Keratinocyte (primary cell): ENCODE measurements at regions not wholly inside any gene's neighbourhood (a gene's known extent, or its start where the extent isn't known, plus 50 kb on each side); places are given as distances from the start of the nearest gene placed in this dataset.

Source experiments
- DNase-seq: peaks from one replicate; pipeline ENCODE4 v3.0.0-alpha.2; 2011; ENCODE audit warnings: low read depth, missing footprints, low spot score
- FAIRE-seq: peaks from 2 replicates; lab custom pipeline; 2011; peaks lifted over from hg19 to GRCh38; lab: Jason Lieb, UNC
- H2AFZ ChIP-seq: 2 replicates; pipeline ENCODE4 v1.6.0; 2012; ENCODE audit warnings: low read length, control low read depth, inconsistent platforms; ENCODE audit not compliant: control insufficient read depth
- H3K27ac ChIP-seq: 2 replicates; pipeline ENCODE4 v1.5.1; 2011; ENCODE audit warnings: low read length; ENCODE audit not compliant: control insufficient read depth, insufficient read depth
- H3K27me3 ChIP-seq: 3 replicates; pipeline ENCODE4 v1.6.0; 2011; ENCODE audit warnings: low read length; ENCODE audit not compliant: control insufficient read depth, insufficient read depth; ENCODE audit errors: extremely low read depth
- H3K36me3 ChIP-seq, 2 experiments: 2 replicates in 1 of 2; 3 replicates in 1 of 2; pipeline ENCODE4 v1.5.1; 2011; ENCODE audit warnings: low read length in 2 of 2, mild to moderate bottlenecking in 1 of 2; ENCODE audit not compliant: control insufficient read depth in 2 of 2, insufficient read depth in 2 of 2; ENCODE audit errors: extremely low read depth in 1 of 2
- H3K4me1 ChIP-seq: 3 replicates; pipeline ENCODE4 v1.5.1; 2011; ENCODE audit warnings: low read length; ENCODE audit not compliant: control insufficient read depth, insufficient read depth; ENCODE audit errors: extremely low read depth
- H3K4me2 ChIP-seq: 3 replicates; pipeline ENCODE4 v1.6.0; 2011; ENCODE audit warnings: low read depth, low read length; ENCODE audit not compliant: control insufficient read depth, insufficient read depth; ENCODE audit errors: extremely low read depth
- H3K4me3 ChIP-seq, 3 experiments: fragments of 200-600 bp in 1 of 3; sonication (generic) in 1 of 3; 2 replicates in 2 of 3; 3 replicates in 1 of 3; pipeline ENCODE4 v1.5.1; 2011 to 2016; ENCODE audit warnings: low read length in 3 of 3, mild to moderate bottlenecking in 3 of 3, control low read depth in 2 of 3, inconsistent platforms in 1 of 3, low read depth in 1 of 3, mixed read lengths in 1 of 3, mixed run types in 1 of 3, moderate library complexity in 1 of 3; ENCODE audit not compliant: control insufficient read depth in 2 of 3, insufficient read depth in 2 of 3; ENCODE audit errors: extremely low read depth in 1 of 3
- H3K79me2 ChIP-seq: 2 replicates; pipeline ENCODE4 v1.6.0; 2012; ENCODE audit warnings: low read length; ENCODE audit not compliant: control insufficient read depth, insufficient read depth
- H3K9ac ChIP-seq: 3 replicates; pipeline ENCODE4 v1.6.0; 2011; ENCODE audit warnings: low read length; ENCODE audit not compliant: control insufficient read depth, insufficient read depth; ENCODE audit errors: extremely low read depth
- H3K9me1 ChIP-seq: 3 replicates; pipeline ENCODE4 v1.6.0; 2011; ENCODE audit warnings: low read length; ENCODE audit not compliant: control insufficient read depth, insufficient read depth; ENCODE audit errors: extremely low read depth
- H3K9me3 ChIP-seq: 2 replicates; pipeline ENCODE4 v1.5.1; 2012; ENCODE audit warnings: low read depth, low read length; ENCODE audit not compliant: control insufficient read depth
- H4K20me1 ChIP-seq: 3 replicates; pipeline ENCODE4 v1.6.0; 2011; ENCODE audit warnings: low read length; ENCODE audit not compliant: control insufficient read depth, insufficient read depth; ENCODE audit errors: extremely low read depth
- EZH2 ChIP-seq: IDR thresholded peaks from one replicate; pipeline ENCODE4 v1.6.1; 2012; ENCODE audit warnings: inconsistent platforms, mild to moderate bottlenecking, low read length, moderate library complexity
- dilution Hi-C: fragments of 300-500 bp; cut with MboI; formaldehyde crosslinking; loops from one replicate; pipeline ENCODE4 v1.7.0; 2020; ENCODE audit warnings: low sequenced_read_pairs; ENCODE audit not compliant: extremely low pct_ligation_motif_present
- TF ChIP-seq, protein P1 (sequence below), 3 experiments: IDR thresholded peaks in 1 of 3; conservative IDR thresholded peaks in 1 of 3; optimal IDR thresholded peaks in 1 of 3; 2 replicates in 2 of 3; 3 replicates in 1 of 3; pipeline versions ENCODE3 to v1.5.1; 2011; ENCODE audit warnings: low read length in 3 of 3, mild to moderate bottlenecking in 3 of 3, moderate library complexity in 2 of 3, control low read depth in 1 of 3, inconsistent platforms in 1 of 3; ENCODE audit not compliant: insufficient read depth in 2 of 3; ENCODE audit errors: extremely low read depth in 1 of 3

DNA sequence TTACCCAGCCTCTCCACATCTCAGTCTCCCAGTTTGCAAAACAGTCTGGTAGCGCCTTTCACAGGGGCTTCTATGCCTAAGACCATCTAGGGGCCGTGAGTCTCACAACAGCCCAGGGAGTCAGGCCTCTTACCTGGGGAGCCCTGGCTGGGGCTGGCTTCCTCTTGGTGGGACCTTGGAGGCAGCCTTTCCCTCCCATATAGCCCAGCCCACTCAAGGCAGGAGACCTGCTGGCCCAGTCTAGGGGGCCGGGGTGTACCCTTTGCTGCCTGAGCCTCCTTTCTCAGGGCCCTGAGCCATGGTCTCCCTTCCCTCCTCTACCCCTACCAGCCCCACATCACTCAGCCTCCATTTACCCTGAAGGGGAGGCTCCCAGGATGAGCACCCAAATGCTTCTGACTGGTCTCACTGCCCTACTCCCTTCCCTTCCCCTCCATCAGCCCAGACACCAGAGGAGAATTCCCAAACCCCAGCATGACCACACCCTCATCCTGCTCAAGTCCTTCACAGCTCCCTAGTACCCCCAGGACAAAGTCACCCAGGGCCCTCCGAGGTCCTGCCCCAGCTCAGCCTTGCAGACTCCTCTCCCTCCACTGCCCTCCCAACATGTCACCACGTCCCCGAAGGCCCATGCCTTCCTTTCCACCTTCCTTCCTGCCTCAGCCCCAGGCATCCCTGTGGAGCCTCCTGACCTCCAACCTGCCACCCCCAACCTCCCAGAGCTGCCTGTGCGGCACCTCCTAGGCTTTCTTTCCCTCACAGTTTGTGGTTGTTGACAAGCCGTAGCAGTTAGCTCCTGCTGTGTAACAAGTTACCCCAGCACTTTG is 55.3 kb downstream of the BARX1 start:
- Histone ChIP-seq H3K9me3 (no peaks in the 10 kb centered on the region), H3K27ac (no peak overlapping the region), H3K9me1 (no peaks in the 10 kb centered on the region), H3K4me3 (no peak overlapping the region), H4K20me1 (no peaks in the 10 kb centered on the region), H3K4me1 (no peaks in the 10 kb centered on the region), H3K4me2 (no peak overlapping the region), H2AFZ (no peak overlapping the region), H3K9ac (no peak overlapping the region), H3K27me3 (no peaks in the 10 kb centered on the region), H3K79me2 (no peaks in the 10 kb centered on the region), H3K36me3 (no peaks in the 10 kb centered on the region)
- DNase-seq (no peak), FAIRE-seq (no peak)
- dilution Hi-C loops = no loop called here
- TF ChIP-seq, protein P1, sequence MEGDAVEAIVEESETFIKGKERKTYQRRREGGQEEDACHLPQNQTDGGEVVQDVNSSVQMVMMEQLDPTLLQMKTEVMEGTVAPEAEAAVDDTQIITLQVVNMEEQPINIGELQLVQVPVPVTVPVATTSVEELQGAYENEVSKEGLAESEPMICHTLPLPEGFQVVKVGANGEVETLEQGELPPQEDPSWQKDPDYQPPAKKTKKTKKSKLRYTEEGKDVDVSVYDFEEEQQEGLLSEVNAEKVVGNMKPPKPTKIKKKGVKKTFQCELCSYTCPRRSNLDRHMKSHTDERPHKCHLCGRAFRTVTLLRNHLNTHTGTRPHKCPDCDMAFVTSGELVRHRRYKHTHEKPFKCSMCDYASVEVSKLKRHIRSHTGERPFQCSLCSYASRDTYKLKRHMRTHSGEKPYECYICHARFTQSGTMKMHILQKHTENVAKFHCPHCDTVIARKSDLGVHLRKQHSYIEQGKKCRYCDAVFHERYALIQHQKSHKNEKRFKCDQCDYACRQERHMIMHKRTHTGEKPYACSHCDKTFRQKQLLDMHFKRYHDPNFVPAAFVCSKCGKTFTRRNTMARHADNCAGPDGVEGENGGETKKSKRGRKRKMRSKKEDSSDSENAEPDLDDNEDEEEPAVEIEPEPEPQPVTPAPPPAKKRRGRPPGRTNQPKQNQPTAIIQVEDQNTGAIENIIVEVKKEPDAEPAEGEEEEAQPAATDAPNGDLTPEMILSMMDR (optimal IDR thresholded peaks at IDR 0.05 in 1 of 3, IDR thresholded peaks at IDR 0.05 in 1 of 3, conservative IDR thresholded peaks at IDR 0.05 in 1 of 3; ENCODE audit: extremely low read depth in 1 of 3, insufficient read depth in 2 of 3, low read length in 3 of 3) = no peak
- no peak for TF ChIP-seq EZH2

DNA sequence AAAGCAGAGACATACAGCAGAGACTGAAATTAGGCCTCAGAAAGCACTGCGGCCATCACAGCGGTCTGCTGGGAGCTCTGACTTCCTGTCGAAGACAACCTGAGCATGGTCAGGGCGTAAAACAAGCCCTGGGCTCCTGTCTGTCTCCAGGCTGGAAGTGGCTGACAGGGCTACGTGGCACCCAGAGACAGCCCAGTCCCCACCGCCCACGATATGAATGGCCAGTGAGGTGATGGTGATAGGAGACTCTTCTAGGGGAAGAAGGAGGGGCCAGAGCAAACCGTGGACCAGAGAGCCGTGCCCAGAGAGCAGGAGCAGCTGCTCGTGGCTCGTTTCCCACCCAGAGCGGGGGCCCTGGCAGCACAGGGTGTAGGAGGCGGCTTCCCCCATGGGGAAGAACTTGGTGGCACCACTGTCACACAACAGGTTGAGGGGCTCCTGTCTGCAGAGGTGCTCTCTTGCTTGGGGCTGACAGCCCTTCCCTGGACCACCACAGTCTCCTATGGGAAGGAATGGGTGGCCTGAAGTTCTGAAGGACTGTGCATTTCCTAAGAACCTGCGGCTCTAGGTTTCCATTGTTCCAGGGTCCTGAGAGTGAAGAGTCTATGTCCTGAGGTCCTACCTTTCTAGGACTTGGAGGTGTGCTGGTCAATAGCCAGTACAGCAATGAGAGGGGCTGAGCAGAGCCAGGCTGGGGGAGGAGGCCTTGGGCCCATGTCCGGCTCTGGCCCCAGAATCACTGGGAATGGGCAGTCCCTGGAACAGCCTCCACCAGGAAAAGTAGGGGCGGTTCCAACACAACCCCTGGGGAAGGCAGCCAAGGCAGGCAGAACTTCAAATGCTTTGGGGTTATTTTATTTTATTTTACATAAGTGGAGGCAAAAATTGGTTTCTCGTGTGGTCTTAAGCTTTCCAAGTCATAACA is 56.4 kb downstream of the BARX1 start:
- Histone ChIP-seq H3K79me2 (no peaks in the 10 kb centered on the region), H3K9me3 (no peaks in the 10 kb centered on the region), H3K4me2 (no peak overlapping the region), H3K27me3 (peaks cover 2% of the 10 kb centered on the region), H3K27ac (no peak overlapping the region), H3K4me3 (no peak overlapping the region), H4K20me1 (no peaks in the 10 kb centered on the region), H3K4me1 (no peaks in the 10 kb centered on the region), H3K36me3 (no peaks in the 10 kb centered on the region), H3K9me1 (no peaks in the 10 kb centered on the region), H2AFZ (no peak overlapping the region), H3K9ac (no peak overlapping the region)
- dilution Hi-C loops = no loop called here
- DNase-seq = no peak
- TF ChIP-seq EZH2 = no peak
- TF ChIP-seq, protein P1 (optimal IDR thresholded peaks at IDR 0.05 in 1 of 3, IDR thresholded peaks at IDR 0.05 in 1 of 3, conservative IDR thresholded peaks at IDR 0.05 in 1 of 3; ENCODE audit: extremely low read depth in 1 of 3, insufficient read depth in 2 of 3, low read length in 3 of 3) = no peak
- FAIRE-seq = no peak
